Skin of body (tissue), 1 donor: ENCODE measurements at regions not wholly inside any gene's neighbourhood (a gene's known extent, or its start where the extent isn't known, plus 50 kb on each side); places are given as distances from the start of the nearest gene placed in this dataset.

Source experiments
- DNase-seq: peaks from one replicate; lab custom pipeline; 2025; lab: John Stamatoyannopoulos, UW

GRCh38 chr22:34135749-34136148 is 215.5 kb upstream of the LARGE1 start:
- DNase-seq: no peak

- no peak for DNase-seq
Measured at GRCh38 chr22:34150023-34150422, 229.7 kb upstream of the LARGE1 start.

- no peak for DNase-seq
Measured at GRCh38 chr22:34159491-34159890, 239.2 kb upstream of the LARGE1 start.

GRCh38 chr22:34160141-34160783 is 240.0 kb upstream of the LARGE1 start:
- DNase-seq: no peak

- DNase-seq: no peak
Measured at GRCh38 chr22:34161431-34162123, 241.3 kb upstream of the LARGE1 start.

GRCh38 chr22:34198976-34199375 is 278.7 kb upstream of the LARGE1 start:
- no peak for DNase-seq

GRCh38 chr22:34210301-34210700 is 290.0 kb upstream of the LARGE1 start:
- DNase-seq: no peak

GRCh38 chr22:34214372-34214771 is 294.1 kb upstream of the LARGE1 start:
- DNase-seq: no peak

- no peak for DNase-seq
Measured at GRCh38 chr22:34225278-34225677, 305.0 kb upstream of the LARGE1 start.

GRCh38 chr22:34236527-34236926 is 316.3 kb upstream of the LARGE1 start:
- DNase-seq: no peak

- no peak for DNase-seq
Measured at GRCh38 chr22:34239421-34239820, 319.1 kb upstream of the LARGE1 start.

GRCh38 chr22:34243023-34243422 is 322.7 kb upstream of the LARGE1 start:
- no peak for DNase-seq

GRCh38 chr22:34255042-34255441 is 334.8 kb upstream of the LARGE1 start:
- no peak for DNase-seq

GRCh38 chr22:34278121-34278520 is 357.8 kb upstream of the LARGE1 start:
- no peak for DNase-seq

- no peak for DNase-seq
Measured at GRCh38 chr22:34281738-34282137, 361.5 kb upstream of the LARGE1 start.

- no peak for DNase-seq
Measured at GRCh38 chr22:34283844-34284243, 363.6 kb upstream of the LARGE1 start.

GRCh38 chr22:34293324-34293723 is 373.0 kb upstream of the LARGE1 start:
- DNase-seq: no peak

GRCh38 chr22:34294476-34294875 is 374.2 kb upstream of the LARGE1 start:
- DNase-seq: no peak

GRCh38 chr22:34294986-34295385 is 374.7 kb upstream of the LARGE1 start:
- DNase-seq: no peak

- no peak for DNase-seq
Measured at GRCh38 chr22:34296461-34296860, 376.2 kb upstream of the LARGE1 start.

GRCh38 chr22:34297536-34298120 is 377.4 kb upstream of the LARGE1 start:
- DNase-seq: no peak

GRCh38 chr22:34299496-34299895 is 379.2 kb upstream of the LARGE1 start:
- no peak for DNase-seq

GRCh38 chr22:34301569-34301968 is 381.3 kb upstream of the LARGE1 start:
- DNase-seq: no peak
